DOHH2 (cell line): ENCODE measurements at regions not wholly inside any gene's neighbourhood (a gene's known extent, or its start where the extent isn't known, plus 50 kb on each side); places are given as distances from the start of the nearest gene placed in this dataset.

Source experiments
- H3F3A ChIP-seq: fragments of 200-600 bp; sonication (generic), shearing (Covaris generic); 2 replicates; pipeline ENCODE4 v1.6.0; 2016; ENCODE audit warnings: antibody characterized with exemption, mild to moderate bottlenecking; ENCODE audit not compliant: control insufficient read depth, insufficient read depth
- H3K27ac ChIP-seq: fragments of 200-600 bp; sonication (generic); 2 replicates; pipeline ENCODE4 v1.5.1; 2014; ENCODE audit warnings: low read depth, mild to moderate bottlenecking, low read length, moderate library complexity
- H3K27me3 ChIP-seq: fragments of 200-600 bp; sonication (generic); 2 replicates; pipeline ENCODE4 v1.6.1; 2014; ENCODE audit warnings: mild to moderate bottlenecking, low read length, mixed read lengths; ENCODE audit not compliant: control insufficient read depth
- H3K36me3 ChIP-seq: fragments of 200-600 bp; sonication (generic); 2 replicates; pipeline ENCODE4 v1.6.1; 2014; ENCODE audit warnings: mild to moderate bottlenecking, low read length, moderate library complexity, mixed read lengths; ENCODE audit not compliant: control insufficient read depth
- H3K4me1 ChIP-seq: fragments of 200-600 bp; sonication (generic); 2 replicates; pipeline ENCODE4 v1.6.1; 2014; ENCODE audit warnings: mild to moderate bottlenecking, low read length, mixed read lengths; ENCODE audit not compliant: control insufficient read depth
- H3K4me2 ChIP-seq: fragments of 200-600 bp; sonication (generic); 2 replicates; pipeline ENCODE4 v1.6.0; 2014; ENCODE audit warnings: mild to moderate bottlenecking, low read length, moderate library complexity
- H3K4me3 ChIP-seq: fragments of 200-600 bp; sonication (generic); 2 replicates; pipeline ENCODE4 v1.5.1; 2014; ENCODE audit warnings: mild to moderate bottlenecking, low read length, mixed read lengths
- H3K79me2 ChIP-seq: fragments of 200-600 bp; sonication (generic); 2 replicates; pipeline ENCODE4 v1.6.1; 2014; ENCODE audit warnings: mild to moderate bottlenecking, low read length, mixed read lengths; ENCODE audit not compliant: control insufficient read depth
- H3K9me2 ChIP-seq: fragments of 200-600 bp; sonication (generic); replicated peaks from 2 replicates; pipeline ENCODE4 v1.6.1; 2014; ENCODE audit warnings: mild to moderate bottlenecking, low read length, mixed read lengths; ENCODE audit not compliant: control insufficient read depth
- H3K9me3 ChIP-seq: fragments of 200-600 bp; sonication (generic); 2 replicates; pipeline ENCODE4 v1.6.1; 2014; ENCODE audit warnings: antibody characterized with exemption, low read length, mixed read lengths; ENCODE audit not compliant: control insufficient read depth, insufficient read depth
- H4K20me1 ChIP-seq: fragments of 200-600 bp; sonication (generic); 2 replicates; pipeline ENCODE4 v1.6.0; 2014; ENCODE audit warnings: low read depth, mild to moderate bottlenecking, antibody characterized with exemption, low read length, moderate library complexity; ENCODE audit not compliant: control insufficient read depth, insufficient read depth
- EZH2phosphoT487 ChIP-seq: fragments of 200-600 bp; sonication (generic); IDR thresholded peaks from 2 replicates; pipeline ENCODE4 v1.6.1; 2017; ENCODE audit warnings: borderline replicate concordance, mild to moderate bottlenecking, antibody characterized with exemption, low read length, moderate library complexity, mixed read lengths
- TF ChIP-seq, protein P1 (sequence below): fragments of 200-600 bp; sonication (generic); IDR thresholded peaks from one replicate; pipeline ENCODE4 v1.5.1; 2014; ENCODE audit warnings: antibody characterized with exemption, mild to moderate bottlenecking, low read depth, low read length; ENCODE audit not compliant: poor library complexity, severe bottlenecking

DNA sequence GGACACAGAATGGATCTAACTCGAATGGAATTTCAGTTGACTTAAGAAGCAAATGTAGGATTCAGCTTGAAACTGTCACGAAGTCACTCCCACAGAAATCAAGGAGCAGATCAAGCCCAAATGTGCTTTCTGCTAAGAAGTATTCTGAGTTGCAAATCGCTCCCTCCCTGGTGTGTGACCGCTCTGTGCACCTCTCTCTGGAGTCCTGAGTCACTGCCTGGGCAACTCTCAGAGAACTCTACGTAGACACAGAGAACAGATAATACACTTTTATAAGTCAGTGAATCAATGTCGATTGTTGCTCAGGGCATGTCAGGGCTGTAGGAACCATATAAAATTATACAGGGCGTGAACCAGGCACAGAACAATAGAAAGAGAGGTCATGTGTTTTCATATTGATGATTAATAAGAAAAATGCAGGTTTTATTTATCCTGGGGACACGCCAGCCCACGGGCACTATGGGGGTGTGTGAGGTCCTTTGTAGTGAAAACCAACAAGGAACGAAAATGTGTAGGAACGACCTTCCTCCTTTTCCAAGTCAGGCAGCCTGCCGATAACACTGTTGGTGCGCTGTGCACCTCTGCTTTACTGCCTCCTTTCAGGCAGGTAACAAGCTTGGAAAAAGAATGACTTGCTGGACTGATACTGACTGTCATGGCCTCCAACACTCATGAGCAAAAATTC is 248.1 kb upstream of the FOXQ1 start:
- Histone ChIP-seq H4K20me1 (no peaks in the 10 kb centered on the region), H3K27ac (no peak overlapping the region), H3K27me3 (no peaks in the 10 kb centered on the region), H3K79me2 (no peaks in the 10 kb centered on the region), H3K9me3 (no peaks in the 10 kb centered on the region), H3K4me3 (no peak overlapping the region), H3F3A (no peaks in the 10 kb centered on the region), H3K4me2 (no peak overlapping the region), H3K36me3 (no peaks in the 10 kb centered on the region), H3K4me1 (no peaks in the 10 kb centered on the region), H3K9me2 (no peaks in the 10 kb centered on the region)
- TF ChIP-seq, protein P1, sequence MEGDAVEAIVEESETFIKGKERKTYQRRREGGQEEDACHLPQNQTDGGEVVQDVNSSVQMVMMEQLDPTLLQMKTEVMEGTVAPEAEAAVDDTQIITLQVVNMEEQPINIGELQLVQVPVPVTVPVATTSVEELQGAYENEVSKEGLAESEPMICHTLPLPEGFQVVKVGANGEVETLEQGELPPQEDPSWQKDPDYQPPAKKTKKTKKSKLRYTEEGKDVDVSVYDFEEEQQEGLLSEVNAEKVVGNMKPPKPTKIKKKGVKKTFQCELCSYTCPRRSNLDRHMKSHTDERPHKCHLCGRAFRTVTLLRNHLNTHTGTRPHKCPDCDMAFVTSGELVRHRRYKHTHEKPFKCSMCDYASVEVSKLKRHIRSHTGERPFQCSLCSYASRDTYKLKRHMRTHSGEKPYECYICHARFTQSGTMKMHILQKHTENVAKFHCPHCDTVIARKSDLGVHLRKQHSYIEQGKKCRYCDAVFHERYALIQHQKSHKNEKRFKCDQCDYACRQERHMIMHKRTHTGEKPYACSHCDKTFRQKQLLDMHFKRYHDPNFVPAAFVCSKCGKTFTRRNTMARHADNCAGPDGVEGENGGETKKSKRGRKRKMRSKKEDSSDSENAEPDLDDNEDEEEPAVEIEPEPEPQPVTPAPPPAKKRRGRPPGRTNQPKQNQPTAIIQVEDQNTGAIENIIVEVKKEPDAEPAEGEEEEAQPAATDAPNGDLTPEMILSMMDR = no peak
- no peak for TF ChIP-seq EZH2phosphoT487

DNA sequence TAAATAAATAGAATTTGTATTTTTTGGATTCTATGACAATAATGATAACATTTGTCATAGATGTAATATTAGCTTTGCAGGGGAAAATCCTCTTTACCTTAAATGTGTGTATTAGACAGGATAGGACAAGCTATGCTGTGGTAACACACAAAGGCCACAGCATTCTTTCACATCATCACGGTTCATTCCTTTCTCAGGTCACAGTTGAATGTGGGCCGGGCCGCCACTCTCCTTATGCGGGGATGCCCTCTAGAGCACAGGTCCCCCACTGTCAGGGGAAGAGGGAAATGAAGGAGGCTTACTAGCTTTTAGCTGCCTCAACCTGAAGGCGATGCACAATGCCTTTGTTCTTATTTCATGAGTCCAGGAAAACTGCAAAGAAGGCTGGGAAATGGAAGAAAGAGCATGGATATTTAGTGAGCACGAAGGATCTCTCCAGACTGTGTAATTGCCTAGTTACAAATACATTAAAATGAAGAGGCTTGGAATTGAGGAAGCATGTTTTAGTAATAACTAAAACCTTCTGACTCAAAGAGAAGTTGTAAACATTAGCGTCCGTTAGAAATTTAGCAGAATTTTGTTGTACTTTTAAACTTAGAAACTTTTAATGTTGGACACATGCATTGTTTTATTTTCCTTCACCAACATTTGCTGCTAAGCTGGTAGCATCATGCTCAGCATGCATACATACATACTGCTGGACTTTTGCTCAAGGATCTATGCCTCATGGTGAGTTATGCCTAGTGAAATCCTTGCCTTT is 248.9 kb upstream of the FOXQ1 start:
- Histone ChIP-seq H3F3A (no peaks in the 10 kb centered on the region), H3K27ac (no peak overlapping the region), H3K27me3 (no peaks in the 10 kb centered on the region), H3K9me3 (no peaks in the 10 kb centered on the region), H3K36me3 (no peaks in the 10 kb centered on the region), H3K79me2 (no peaks in the 10 kb centered on the region), H3K9me2 (no peaks in the 10 kb centered on the region), H3K4me3 (no peak overlapping the region), H3K4me2 (no peak overlapping the region), H3K4me1 (no peaks in the 10 kb centered on the region), H4K20me1 (no peaks in the 10 kb centered on the region)
- no peak for TF ChIP-seq EZH2phosphoT487
- TF ChIP-seq, protein P1 = no peak

DNA sequence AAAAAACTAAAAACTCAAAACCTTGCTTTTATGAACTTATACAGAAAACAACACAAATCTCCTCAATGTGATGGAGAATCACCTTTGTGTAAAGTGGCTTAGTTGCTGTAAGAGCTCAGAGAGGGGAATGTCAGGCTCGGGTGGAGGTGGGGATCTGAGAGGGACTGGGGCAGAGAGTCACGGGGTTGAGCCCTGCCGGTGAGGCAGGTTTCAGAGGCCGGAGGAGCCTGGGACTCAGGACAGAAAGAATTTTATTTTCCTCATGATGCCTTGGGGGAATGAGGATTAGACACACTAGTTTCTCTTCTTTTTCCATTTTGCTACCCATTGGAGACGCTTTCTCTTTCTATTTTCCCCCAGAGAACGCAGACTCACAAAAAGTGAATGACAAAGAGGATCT is 252.3 kb upstream of the FOXQ1 start:
- no peak for TF ChIP-seq EZH2phosphoT487
- TF ChIP-seq, protein P1 = no peak
- H3K36me3 ChIP-seq = no peaks in the 10 kb centered on the region
- no peaks in the 10 kb centered on the region for H3K9me3 ChIP-seq
- no peaks in the 10 kb centered on the region for H3F3A ChIP-seq
- no peak overlapping the region for H3K4me3 ChIP-seq
- no peaks in the 10 kb centered on the region for H3K79me2 ChIP-seq
- no peaks in the 10 kb centered on the region for H3K4me1 ChIP-seq
- H3K27me3 ChIP-seq = no peaks in the 10 kb centered on the region
- H3K9me2 ChIP-seq = no peaks in the 10 kb centered on the region
- no peak overlapping the region for H3K27ac ChIP-seq
- no peak overlapping the region for H3K4me2 ChIP-seq
- no peaks in the 10 kb centered on the region for H4K20me1 ChIP-seq
